Erythroblast (primary cell): ENCODE measurements at regions not wholly inside any gene's neighbourhood (a gene's known extent, or its start where the extent isn't known, plus 50 kb on each side); places are given as distances from the start of the nearest gene placed in this dataset.

ENCODE experiments used
- GATA1 ChIP-seq: IDR thresholded peaks from 2 replicates; pipeline ENCODE4 v1.6.1; 2011; ENCODE audit warnings: low read depth, mild to moderate bottlenecking, control low read depth, low read length, moderate library complexity
- POLR2A ChIP-seq: IDR thresholded peaks from 2 replicates; pipeline ENCODE4 v1.6.1; 2011; ENCODE audit warnings: mild to moderate bottlenecking, low read length

- TF ChIP-seq POLR2A (no peak), GATA1 (no peak)
Measured at GRCh38 chr22:49499433-49500075, 328.1 kb downstream of the BRD1 start.
